GM10266 (cell line): ENCODE measurements at regions not wholly inside any gene's neighbourhood (a gene's known extent, or its start where the extent isn't known, plus 50 kb on each side); places are given as distances from the start of the nearest gene placed in this dataset.

ENCODE experiments used
- DNase-seq: peaks from one replicate; pipeline ENCODE4 v3.0.0; 2012; ENCODE audit errors: extremely low spot score
- TF ChIP-seq, protein P1 (sequence below): IDR thresholded peaks from 2 replicates; pipeline ENCODE4 v1.5.1; 2012; ENCODE audit warnings: mild to moderate bottlenecking, low read depth; ENCODE audit not compliant: control insufficient read depth, insufficient read depth; ENCODE audit errors: missing control alignments

DNA sequence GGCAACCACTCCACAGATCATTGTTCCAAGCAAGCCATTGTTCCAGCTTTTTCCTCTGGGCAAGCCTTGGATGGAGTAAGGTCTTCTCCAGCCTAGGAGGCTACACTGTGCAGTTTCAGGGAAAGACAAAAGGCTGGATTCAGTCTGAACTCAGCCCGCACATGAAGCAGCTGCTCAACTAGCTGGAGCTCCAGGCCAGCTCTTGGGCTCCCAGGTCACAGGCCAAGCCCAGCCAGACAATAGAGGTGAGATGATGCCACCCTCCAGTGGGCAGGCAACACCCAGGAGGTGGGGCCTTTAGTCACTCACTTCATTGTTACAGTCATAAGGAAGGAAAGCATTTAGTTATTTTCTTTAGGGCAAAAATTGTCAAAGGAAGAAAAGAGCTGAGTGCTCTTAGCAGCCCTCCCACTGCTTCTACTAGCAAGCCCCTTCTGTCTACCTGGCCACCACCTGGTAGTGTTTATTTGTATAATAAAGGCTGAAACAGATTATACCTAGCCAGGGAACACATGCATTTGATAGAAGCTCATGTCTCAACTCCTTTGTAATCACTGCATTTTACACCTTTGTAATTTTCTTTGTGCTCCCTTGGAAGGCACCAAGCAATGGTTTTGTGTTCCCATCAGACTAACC lies 253.4 kb downstream of the WDR11 start:
- TF ChIP-seq, protein P1, sequence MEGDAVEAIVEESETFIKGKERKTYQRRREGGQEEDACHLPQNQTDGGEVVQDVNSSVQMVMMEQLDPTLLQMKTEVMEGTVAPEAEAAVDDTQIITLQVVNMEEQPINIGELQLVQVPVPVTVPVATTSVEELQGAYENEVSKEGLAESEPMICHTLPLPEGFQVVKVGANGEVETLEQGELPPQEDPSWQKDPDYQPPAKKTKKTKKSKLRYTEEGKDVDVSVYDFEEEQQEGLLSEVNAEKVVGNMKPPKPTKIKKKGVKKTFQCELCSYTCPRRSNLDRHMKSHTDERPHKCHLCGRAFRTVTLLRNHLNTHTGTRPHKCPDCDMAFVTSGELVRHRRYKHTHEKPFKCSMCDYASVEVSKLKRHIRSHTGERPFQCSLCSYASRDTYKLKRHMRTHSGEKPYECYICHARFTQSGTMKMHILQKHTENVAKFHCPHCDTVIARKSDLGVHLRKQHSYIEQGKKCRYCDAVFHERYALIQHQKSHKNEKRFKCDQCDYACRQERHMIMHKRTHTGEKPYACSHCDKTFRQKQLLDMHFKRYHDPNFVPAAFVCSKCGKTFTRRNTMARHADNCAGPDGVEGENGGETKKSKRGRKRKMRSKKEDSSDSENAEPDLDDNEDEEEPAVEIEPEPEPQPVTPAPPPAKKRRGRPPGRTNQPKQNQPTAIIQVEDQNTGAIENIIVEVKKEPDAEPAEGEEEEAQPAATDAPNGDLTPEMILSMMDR: no peak
- DNase-seq: no peak

DNA sequence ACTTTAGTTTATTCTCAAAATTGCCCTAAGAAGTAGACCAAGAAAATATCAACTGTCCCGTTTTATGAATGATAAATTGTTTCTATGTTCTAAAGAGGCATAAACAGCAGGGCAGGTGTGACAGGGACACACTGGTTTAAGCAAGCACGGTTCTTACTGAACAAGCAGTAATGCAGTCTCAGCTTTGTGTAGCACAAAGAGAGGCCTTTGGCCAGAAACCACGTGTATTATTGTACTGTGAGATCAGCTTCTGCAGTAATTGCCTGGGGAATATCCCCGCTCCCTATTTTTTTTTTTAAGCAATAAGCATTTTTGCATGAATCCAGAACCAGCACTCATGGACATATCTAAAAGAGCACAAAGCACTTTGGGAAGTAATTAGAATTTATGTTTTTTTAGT lies 255.4 kb downstream of the WDR11 start:
- DNase-seq: no peak
- TF ChIP-seq, protein P1: no peak

DNA sequence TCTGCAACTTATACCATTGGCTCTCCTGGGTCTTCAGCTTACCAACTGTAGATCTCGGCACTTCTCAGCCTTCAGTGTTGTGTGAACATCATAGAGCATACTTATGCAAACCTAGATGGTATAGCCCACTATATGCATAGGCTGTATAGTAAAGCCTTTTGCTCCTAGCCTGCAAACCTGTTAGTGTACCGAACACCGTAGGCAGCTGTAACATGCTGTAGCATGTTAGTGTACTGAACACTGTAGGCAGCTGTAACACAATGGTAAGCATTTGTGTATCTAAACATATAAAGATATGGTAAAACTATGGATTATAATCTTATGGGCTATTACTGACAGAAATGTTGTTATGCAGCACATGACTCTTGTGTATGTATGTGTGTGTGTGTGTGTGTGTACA lies 256.9 kb downstream of the WDR11 start:
- TF ChIP-seq, protein P1: no peak
- DNase-seq: no peak

DNA sequence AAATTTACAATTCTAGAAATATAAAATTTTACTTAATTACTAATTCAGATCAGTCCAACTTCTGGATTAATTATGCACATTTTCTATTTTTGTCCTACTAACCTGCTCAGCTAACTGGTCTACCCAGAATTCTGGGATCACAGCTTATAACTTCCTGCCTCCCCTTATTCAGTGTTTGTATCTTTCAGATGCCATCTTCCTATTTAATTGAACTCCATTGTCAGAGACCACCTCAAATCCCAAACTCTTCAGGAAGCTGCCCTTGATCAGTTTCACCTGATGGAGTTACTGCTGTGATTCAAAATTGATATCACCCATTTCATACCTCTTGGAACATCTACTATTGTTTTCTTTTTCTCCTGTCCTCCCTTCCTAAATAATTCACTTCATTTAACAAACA lies 259.2 kb downstream of the WDR11 start:
- TF ChIP-seq, protein P1: no peak
- DNase-seq: no peak

DNA sequence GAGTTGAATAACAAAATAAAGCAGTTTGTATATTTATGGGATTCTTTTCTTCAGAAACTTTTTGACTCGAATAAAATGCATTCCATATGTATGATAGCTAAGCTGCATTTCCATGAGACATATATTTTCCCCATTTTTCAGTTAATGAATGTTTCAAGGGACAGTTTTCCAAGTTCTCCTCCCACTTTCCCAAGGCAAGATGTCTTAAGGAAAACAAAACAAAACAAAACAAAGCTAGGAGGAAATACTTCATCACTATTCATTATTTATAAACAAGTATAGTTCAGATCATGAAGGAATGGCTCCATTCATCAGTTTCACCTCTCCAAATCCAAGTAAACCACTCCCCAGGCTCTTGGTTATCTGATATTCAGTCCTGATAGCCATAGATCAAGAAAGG lies 261.0 kb downstream of the WDR11 start:
- TF ChIP-seq, protein P1: no peak
- no peak for DNase-seq

DNA sequence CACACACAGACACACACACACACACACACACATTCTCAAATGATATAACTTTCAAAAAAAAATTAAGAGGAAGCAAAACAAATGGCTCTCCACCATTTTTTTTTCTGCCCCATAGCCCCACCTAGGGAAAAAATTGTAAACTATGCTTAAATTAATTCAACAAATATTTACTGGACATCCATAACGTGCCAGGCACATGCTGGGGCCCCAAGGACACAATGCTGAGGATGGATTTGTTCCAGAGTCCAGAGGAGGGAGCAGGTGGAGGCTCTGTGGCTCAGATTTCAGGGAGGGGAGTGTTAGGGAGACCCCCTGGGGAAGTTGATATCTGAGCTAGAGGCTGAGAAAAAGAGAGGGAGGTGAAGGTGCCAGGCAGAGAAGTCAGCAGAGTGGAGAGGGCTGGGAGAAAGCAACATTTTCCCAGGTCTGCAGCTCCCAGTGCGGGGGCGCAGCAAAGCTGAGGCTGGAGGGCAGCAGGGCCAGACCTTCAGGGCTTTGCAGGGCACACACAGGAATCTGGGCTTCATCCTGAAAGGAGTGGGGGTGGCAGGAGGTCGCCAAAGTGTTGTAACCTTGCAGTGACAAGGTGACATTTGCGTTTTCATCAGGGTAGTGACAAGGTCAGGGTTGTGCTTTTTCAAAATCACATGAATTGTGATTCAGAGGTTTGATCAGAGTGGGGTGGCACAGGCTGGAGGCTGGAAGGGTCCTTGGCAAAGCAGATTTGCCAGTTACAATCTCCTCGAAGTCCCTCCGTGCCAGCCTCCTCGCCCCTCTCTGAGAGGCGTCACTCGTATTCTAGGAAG lies 261.6 kb downstream of the WDR11 start:
- TF ChIP-seq, protein P1: no peak
- no peak for DNase-seq

DNA sequence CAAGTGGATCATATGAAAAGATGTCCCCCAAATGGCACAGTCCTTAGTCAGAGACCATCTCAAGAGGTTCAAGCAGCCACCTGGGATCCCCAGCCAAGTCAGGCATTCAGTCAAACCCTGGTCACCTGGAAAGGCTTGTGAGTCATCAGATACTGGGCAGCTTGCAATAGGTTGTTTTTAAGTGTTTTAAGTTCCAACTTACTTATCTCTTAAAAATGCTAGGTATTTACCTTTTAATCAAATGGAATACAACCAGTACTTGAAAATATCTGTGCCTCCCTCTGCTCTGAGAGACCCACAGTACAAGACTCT lies 262.2 kb downstream of the WDR11 start:
- TF ChIP-seq, protein P1: no peak
- no peak for DNase-seq
